Peyer's patch (tissue), 4 donors: ENCODE measurements at regions not wholly inside any gene's neighbourhood (a gene's known extent, or its start where the extent isn't known, plus 50 kb on each side); places are given as distances from the start of the nearest gene placed in this dataset.

ENCODE experiments used
- POLR2A ChIP-seq, 2 donors: fragments of 450-650 bp; IDR thresholded peaks; one replicate each; pipeline ENCODE4 v1.5.1; 2017; ENCODE audit warnings: antibody characterized with exemption in 2 of 2, mild to moderate bottlenecking in 2 of 2, moderate library complexity in 2 of 2
- TF ChIP-seq, protein P1 (sequence below), 6 experiments: fragments of 450-650 bp in 4 of 6; fragments of 200-600 bp in 2 of 6; sonication (generic) in 1 of 6; IDR thresholded peaks; one replicate each; pipeline ENCODE4 v1.5.1; 2017 to 2019; ENCODE audit warnings: antibody characterized with exemption in 6 of 6, mild to moderate bottlenecking in 3 of 6, moderate library complexity in 1 of 6

GRCh38 chr12:41795910-41796309 lies 348.8 kb downstream of the GXYLT1 start:
- TF ChIP-seq, protein P1, sequence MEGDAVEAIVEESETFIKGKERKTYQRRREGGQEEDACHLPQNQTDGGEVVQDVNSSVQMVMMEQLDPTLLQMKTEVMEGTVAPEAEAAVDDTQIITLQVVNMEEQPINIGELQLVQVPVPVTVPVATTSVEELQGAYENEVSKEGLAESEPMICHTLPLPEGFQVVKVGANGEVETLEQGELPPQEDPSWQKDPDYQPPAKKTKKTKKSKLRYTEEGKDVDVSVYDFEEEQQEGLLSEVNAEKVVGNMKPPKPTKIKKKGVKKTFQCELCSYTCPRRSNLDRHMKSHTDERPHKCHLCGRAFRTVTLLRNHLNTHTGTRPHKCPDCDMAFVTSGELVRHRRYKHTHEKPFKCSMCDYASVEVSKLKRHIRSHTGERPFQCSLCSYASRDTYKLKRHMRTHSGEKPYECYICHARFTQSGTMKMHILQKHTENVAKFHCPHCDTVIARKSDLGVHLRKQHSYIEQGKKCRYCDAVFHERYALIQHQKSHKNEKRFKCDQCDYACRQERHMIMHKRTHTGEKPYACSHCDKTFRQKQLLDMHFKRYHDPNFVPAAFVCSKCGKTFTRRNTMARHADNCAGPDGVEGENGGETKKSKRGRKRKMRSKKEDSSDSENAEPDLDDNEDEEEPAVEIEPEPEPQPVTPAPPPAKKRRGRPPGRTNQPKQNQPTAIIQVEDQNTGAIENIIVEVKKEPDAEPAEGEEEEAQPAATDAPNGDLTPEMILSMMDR (IDR thresholded peaks at IDR 0.05): no peak
- no peak for TF ChIP-seq POLR2A (IDR thresholded peaks at IDR 0.05)
